OCI-LY1 (cell line): ENCODE measurements at regions not wholly inside any gene's neighbourhood (a gene's known extent, or its start where the extent isn't known, plus 50 kb on each side); places are given as distances from the start of the nearest gene placed in this dataset.

Source experiments
- H2AFZ ChIP-seq: fragments of 200-600 bp; sonication (generic), shearing (Covaris generic); 2 replicates; pipeline ENCODE4 v1.6.0; 2014; ENCODE audit warnings: antibody characterized with exemption, mild to moderate bottlenecking, low read length
- H3F3A ChIP-seq: fragments of 200-600 bp; sonication (generic), shearing (Covaris generic); 2 replicates; pipeline ENCODE4 v1.6.0; 2014; ENCODE audit warnings: mild to moderate bottlenecking, antibody characterized with exemption, low read length, moderate library complexity; ENCODE audit not compliant: insufficient read depth
- H3K27ac ChIP-seq: fragments of 200-600 bp; sonication (generic); 2 replicates; pipeline ENCODE4 v1.5.1; 2014; ENCODE audit warnings: low read length, mixed run types, mild to moderate bottlenecking, low read depth; ENCODE audit not compliant: poor library complexity, severe bottlenecking
- H3K27me3 ChIP-seq: fragments of 200-600 bp; sonication (generic); 2 replicates; pipeline ENCODE4 v1.6.0; 2014; ENCODE audit warnings: antibody characterized with exemption, mild to moderate bottlenecking, low read length, moderate library complexity; ENCODE audit not compliant: insufficient read depth
- H3K36me3 ChIP-seq: fragments of 200-600 bp; sonication (generic); 2 replicates; pipeline ENCODE4 v1.6.1; 2014; ENCODE audit warnings: mild to moderate bottlenecking, antibody characterized with exemption, low read length, moderate library complexity, mixed read lengths; ENCODE audit not compliant: insufficient read depth
- H3K4me1 ChIP-seq: fragments of 200-600 bp; sonication (generic); 2 replicates; pipeline ENCODE4 v1.5.1; 2014; ENCODE audit warnings: mild to moderate bottlenecking, low read length, moderate library complexity; ENCODE audit not compliant: insufficient read depth, severe bottlenecking
- H3K4me2 ChIP-seq: fragments of 200-600 bp; sonication (generic), shearing (Covaris generic); 2 replicates; pipeline ENCODE4 v1.6.1; 2014; ENCODE audit warnings: low read length
- H3K4me3 ChIP-seq: fragments of 200-600 bp; sonication (generic); 2 replicates; pipeline ENCODE4 v1.5.1; 2014; ENCODE audit warnings: low read length, low read depth, mild to moderate bottlenecking, mixed read lengths; ENCODE audit not compliant: poor library complexity, severe bottlenecking
- H3K79me2 ChIP-seq: fragments of 200-600 bp; shearing (Covaris generic); 2 replicates; pipeline ENCODE4 v1.6.1; 2016; ENCODE audit warnings: mixed run types, low read length, mixed read lengths; ENCODE audit not compliant: insufficient read depth
- H3K9ac ChIP-seq: fragments of 200-600 bp; sonication (generic), shearing (Covaris generic); 2 replicates; pipeline ENCODE4 v1.6.1; 2014; ENCODE audit warnings: mild to moderate bottlenecking, low read length, mixed read lengths
- H3K9me2 ChIP-seq: fragments of 200-600 bp; sonication (generic), shearing (Covaris generic); 2 replicates; pipeline ENCODE4 v1.6.1; 2014; ENCODE audit warnings: low read depth, mild to moderate bottlenecking, low read length, mixed read lengths
- H3K9me3 ChIP-seq: fragments of 200-600 bp; shearing (Covaris generic); 2 replicates; pipeline ENCODE4 v1.6.1; 2014; ENCODE audit warnings: low read length, mixed read lengths
- H4K20me1 ChIP-seq: fragments of 200-600 bp; sonication (generic), shearing (Covaris generic); 2 replicates; pipeline ENCODE4 v1.6.0; 2016; ENCODE audit warnings: mild to moderate bottlenecking, low read length; ENCODE audit not compliant: insufficient read depth
- CTCF ChIP-seq: fragments of 200-600 bp; sonication (generic), shearing (Covaris generic); IDR thresholded peaks from 2 replicates; pipeline ENCODE4 v1.5.1; 2017; ENCODE audit warnings: mild to moderate bottlenecking, antibody characterized with exemption, low read length, moderate library complexity, mixed read lengths
- EZH2 ChIP-seq: fragments of 200-600 bp; sonication (generic), shearing (Covaris generic); IDR thresholded peaks from 2 replicates; pipeline ENCODE4 v1.8.0; 2017; ENCODE audit warnings: borderline replicate concordance, mixed run types, mild to moderate bottlenecking, antibody characterized with exemption, low read length, moderate library complexity, mixed read lengths

GRCh38 chr7:148489678-148490077 lies 100.9 kb upstream of the C7orf33 start:
- Histone ChIP-seq H4K20me1 (no peaks in the 10 kb centered on the region), H3K4me3 (no peak overlapping the region), H3F3A (no peaks in the 10 kb centered on the region), H3K79me2 (no peaks in the 10 kb centered on the region), H3K4me1 (no peaks in the 10 kb centered on the region), H3K4me2 (no peak overlapping the region), H3K36me3 (no peaks in the 10 kb centered on the region), H3K9me3 (no peaks in the 10 kb centered on the region), H2AFZ (no peak overlapping the region), H3K27me3 (peaks cover under 1% of the 10 kb centered on the region; the same call in 1 of the 2 replicates), H3K9me2 (no peaks in the 10 kb centered on the region), H3K9ac (no peak overlapping the region), H3K27ac (no peak overlapping the region)
- no peak for TF ChIP-seq CTCF
- TF ChIP-seq EZH2, result no peak

GRCh38 chr7:148492157-148492860 lies 98.3 kb upstream of the C7orf33 start:
- Histone ChIP-seq H3K9ac (no peak overlapping the region), H2AFZ (no peak overlapping the region), H3K4me3 (no peak overlapping the region), H4K20me1 (no peaks in the 10 kb centered on the region), H3K79me2 (no peaks in the 10 kb centered on the region), H3K27me3 (peaks cover 3% of the 10 kb centered on the region; the same call in 1 of the 2 replicates), H3K4me1 (no peaks in the 10 kb centered on the region), H3K9me3 (no peaks in the 10 kb centered on the region), H3K27ac (no peak overlapping the region), H3K4me2 (no peak overlapping the region), H3K9me2 (no peaks in the 10 kb centered on the region), H3K36me3 (no peaks in the 10 kb centered on the region), H3F3A (no peaks in the 10 kb centered on the region)
- TF ChIP-seq EZH2 (no peak), CTCF (no peak)

- H4K20me1 ChIP-seq, result no peaks in the 10 kb centered on the region
- H3K27me3 ChIP-seq, result peaks cover 6% of the 10 kb centered on the region; the same call in 1 of the 2 replicates
- no peak overlapping the region for H3K27ac ChIP-seq
- H3F3A ChIP-seq, result no peaks in the 10 kb centered on the region
- no peaks in the 10 kb centered on the region for H3K9me2 ChIP-seq
- H3K79me2 ChIP-seq, result no peaks in the 10 kb centered on the region
- H3K4me3 ChIP-seq, result no peak overlapping the region
- TF ChIP-seq EZH2 (no peak), CTCF (no peak)
- no peaks in the 10 kb centered on the region for H3K36me3 ChIP-seq
- H2AFZ ChIP-seq, result no peak overlapping the region
- no peak overlapping the region for H3K9ac ChIP-seq
- no peaks in the 10 kb centered on the region for H3K9me3 ChIP-seq
- no peaks in the 10 kb centered on the region for H3K4me1 ChIP-seq
- H3K4me2 ChIP-seq, result no peak overlapping the region
Observed at GRCh38 chr7:148495605-148496004, 95.0 kb upstream of the C7orf33 start.
